ENCODE measurements at regions not wholly inside any gene's neighbourhood (a gene's known extent, or its start where the extent isn't known, plus 50 kb on each side); places are given as distances from the start of the nearest gene placed in this dataset.

GRCh38 chr5:85998656-85999055 is 619.1 kb upstream of the COX7C start:
- CTCF ChIA-PET = interaction anchor here (0.6 to 2.5 kb wide), 3 partner anchors 10 to 493 kb away, joined by 5 to 8 read pairs (median 5); no protein-coding TSS in a partner anchor
- no TSS peak for BruUV-seq (replicated peaks)
- TF ChIP-seq CTCF (IDR thresholded peaks at IDR 0.05; ENCODE audit: unreplicated experiment) = no peak
- intact Hi-C loops (cut with micrococcal nuclease; ENCODE audit: unreplicated experiment) = no loop called here
- Mint-ChIP-seq H3K4me1 (ENCODE audit: low read depth, unreplicated experiment) (peaks cover 9% of the 10 kb centered on the region), H3K36me3 (ENCODE audit: insufficient read depth, unreplicated experiment) (no peaks in the 10 kb centered on the region), H3K9me3 (ENCODE audit: low read depth, unreplicated experiment) (no peaks in the 10 kb centered on the region), H3K27ac (ENCODE audit: unreplicated experiment) (no peak overlapping the region), H3K27me3 (ENCODE audit: unreplicated experiment) (no peaks in the 10 kb centered on the region), H3K4me3 (ENCODE audit: low read depth, unreplicated experiment) (no peak overlapping the region)
- DNase-seq = no peak

- CTCF ChIA-PET = interaction anchor here (0.7 to 1.4 kb wide), 2 partner anchors 10 to 94 kb away, joined by 3 to 8 read pairs; no protein-coding TSS in a partner anchor
- Mint-ChIP-seq H3K4me3 (ENCODE audit: low read depth, unreplicated experiment) (peak overlapping the region; percentile 61), H3K9me3 (ENCODE audit: low read depth, unreplicated experiment) (peaks cover 10% of the 10 kb centered on the region), H3K27ac (ENCODE audit: unreplicated experiment) (peak overlapping the region; percentile 58), H3K36me3 (ENCODE audit: insufficient read depth, unreplicated experiment) (no peaks in the 10 kb centered on the region), H3K4me1 (ENCODE audit: low read depth, unreplicated experiment) (peaks cover 32% of the 10 kb centered on the region), H3K27me3 (ENCODE audit: unreplicated experiment) (no peaks in the 10 kb centered on the region)
- no TSS peak for BruUV-seq (replicated peaks)
- intact Hi-C loops (cut with micrococcal nuclease; ENCODE audit: unreplicated experiment) = no loop called here
- DNase-seq = no peak
- no peak for TF ChIP-seq CTCF (IDR thresholded peaks at IDR 0.05; ENCODE audit: unreplicated experiment)
These were observed 609.4 kb upstream of the COX7C start for GRCh38 chr5:86008293-86008692.

- H3K27ac Mint-ChIP-seq (ENCODE audit: unreplicated experiment) = peak overlapping the region; percentile 58
- H3K4me3 Mint-ChIP-seq (ENCODE audit: low read depth, unreplicated experiment) = peak overlapping the region; percentile 61
- CTCF ChIA-PET = interaction anchor here (0.7 to 1.4 kb wide), 3 partner anchors 10 to 94 kb away, joined by 3 to 8 read pairs (median 3); no protein-coding TSS in a partner anchor
- DNase-seq = peak; percentile 25
- H3K36me3 Mint-ChIP-seq (ENCODE audit: insufficient read depth, unreplicated experiment) = no peaks in the 10 kb centered on the region
- intact Hi-C loops (cut with micrococcal nuclease; ENCODE audit: unreplicated experiment) = no loop called here
- H3K27me3 Mint-ChIP-seq (ENCODE audit: unreplicated experiment) = no peaks in the 10 kb centered on the region
- no peak for TF ChIP-seq CTCF (IDR thresholded peaks at IDR 0.05; ENCODE audit: unreplicated experiment)
- H3K4me1 Mint-ChIP-seq (ENCODE audit: low read depth, unreplicated experiment) = peaks cover 33% of the 10 kb centered on the region
- BruUV-seq (replicated peaks) = no TSS peak
- H3K9me3 Mint-ChIP-seq (ENCODE audit: low read depth, unreplicated experiment) = peaks cover 10% of the 10 kb centered on the region
These were observed 609.0 kb upstream of the COX7C start for GRCh38 chr5:86008704-86009103.

- DNase-seq = no peak
- Mint-ChIP-seq H3K36me3 (ENCODE audit: insufficient read depth, unreplicated experiment) (no peaks in the 10 kb centered on the region), H3K9me3 (ENCODE audit: low read depth, unreplicated experiment) (peaks cover 10% of the 10 kb centered on the region), H3K27me3 (ENCODE audit: unreplicated experiment) (no peaks in the 10 kb centered on the region), H3K4me1 (ENCODE audit: low read depth, unreplicated experiment) (peaks cover 49% of the 10 kb centered on the region), H3K4me3 (ENCODE audit: low read depth, unreplicated experiment) (no peak overlapping the region), H3K27ac (ENCODE audit: unreplicated experiment) (no peak overlapping the region)
- intact Hi-C loops (cut with micrococcal nuclease; ENCODE audit: unreplicated experiment) = no loop called here
- CTCF ChIA-PET = no interaction called here
- no TSS peak for BruUV-seq (replicated peaks)
- no peak for TF ChIP-seq CTCF (IDR thresholded peaks at IDR 0.05; ENCODE audit: unreplicated experiment)
These were observed 605.8 kb upstream of the COX7C start for GRCh38 chr5:86011937-86012336.
